ENCODE measurements at regions not wholly inside any gene's neighbourhood (a gene's known extent, or its start where the extent isn't known, plus 50 kb on each side); places are given as distances from the start of the nearest gene placed in this dataset.
"Not testable (repeated sequence)": the region's sequence is repeated elsewhere in the genome, so short reads cannot be mapped to it uniquely, and the experiment has no call there.

GRCh38 chr2:166831930-166832329, 56.4 kb upstream of the XIRP2 start:
- DNase-seq (ENCODE audit: low read depth in 3 of 3, low spot score in 2 of 3), result no peak

GRCh38 chr2:166825914-166826313, 62.4 kb upstream of the XIRP2 start:
- no peak for DNase-seq (ENCODE audit: low read depth in 3 of 3, low spot score in 2 of 3)

GRCh38 chr2:166814335-166814734, 73.9 kb upstream of the XIRP2 start:
- DNase-seq (ENCODE audit: low read depth in 3 of 3, low spot score in 2 of 3), result no peak

GRCh38 chr2:166812166-166812891, 76.0 kb upstream of the XIRP2 start:
- DNase-seq (ENCODE audit: low read depth in 3 of 3, low spot score in 2 of 3), result no peak

GRCh38 chr2:166805753-166806152, 82.5 kb upstream of the XIRP2 start:
- DNase-seq (ENCODE audit: low read depth in 3 of 3, low spot score in 2 of 3), result no peak

- DNase-seq (ENCODE audit: low read depth in 3 of 3, low spot score in 2 of 3), result peak in 2 of 3 donors; percentile 24 to 34
Observed at GRCh38 chr2:166803373-166804000, 84.8 kb upstream of the XIRP2 start.

GRCh38 chr2:166802475-166802874, 85.8 kb upstream of the XIRP2 start:
- no peak for DNase-seq (ENCODE audit: low read depth in 3 of 3, low spot score in 2 of 3)

GRCh38 chr2:166792808-166793207, 95.5 kb upstream of the XIRP2 start:
- DNase-seq (ENCODE audit: low read depth in 3 of 3, low spot score in 2 of 3), result no peak

- DNase-seq (ENCODE audit: low read depth in 3 of 3, low spot score in 2 of 3), result no peak
Observed at GRCh38 chr2:166786707-166787106, 101.6 kb upstream of the XIRP2 start.

- DNase-seq (ENCODE audit: low read depth in 3 of 3, low spot score in 2 of 3), result no peak
Observed at GRCh38 chr2:166784296-166784946, 103.9 kb upstream of the XIRP2 start.

GRCh38 chr2:166775176-166775575, 113.1 kb upstream of the XIRP2 start:
- no peak for DNase-seq (ENCODE audit: low read depth in 3 of 3, low spot score in 2 of 3)

GRCh38 chr2:166773308-166773949, 114.9 kb upstream of the XIRP2 start:
- DNase-seq (ENCODE audit: low read depth in 3 of 3, low spot score in 2 of 3), result no peak

- no peak for DNase-seq (ENCODE audit: low read depth in 3 of 3, low spot score in 2 of 3)
Observed at GRCh38 chr2:166768393-166769123, 119.7 kb upstream of the XIRP2 start.

GRCh38 chr2:166766769-166767322, 121.4 kb upstream of the XIRP2 start:
- not testable (repeated sequence) for DNase-seq (ENCODE audit: low read depth in 3 of 3, low spot score in 2 of 3)

GRCh38 chr2:166766220-166766619, 122.1 kb upstream of the XIRP2 start:
- DNase-seq (ENCODE audit: low read depth in 3 of 3, low spot score in 2 of 3), result no peak

GRCh38 chr2:166765141-166765540, 123.1 kb upstream of the XIRP2 start:
- no peak for DNase-seq (ENCODE audit: low read depth in 3 of 3, low spot score in 2 of 3)

- no peak for DNase-seq (ENCODE audit: low read depth in 3 of 3, low spot score in 2 of 3)
Observed at GRCh38 chr2:166764702-166765101, 123.6 kb upstream of the XIRP2 start.

- DNase-seq (ENCODE audit: low read depth in 3 of 3, low spot score in 2 of 3), result no peak
Observed at GRCh38 chr2:166764216-166764615, 124.1 kb upstream of the XIRP2 start.

GRCh38 chr2:166762746-166763145, 125.5 kb upstream of the XIRP2 start:
- DNase-seq (ENCODE audit: low read depth in 3 of 3, low spot score in 2 of 3), result no peak

GRCh38 chr2:166758956-166759355, 129.3 kb upstream of the XIRP2 start:
- no peak for DNase-seq (ENCODE audit: low read depth in 3 of 3, low spot score in 2 of 3)
